NCI-H446 (cell line): ENCODE measurements at regions not wholly inside any gene's neighbourhood (a gene's known extent, or its start where the extent isn't known, plus 50 kb on each side); places are given as distances from the start of the nearest gene placed in this dataset.

Experiments used
- DNase-seq, 2 experiments: peaks; one replicate each; lab custom pipeline; 2025; lab: John Stamatoyannopoulos, UW

DNA sequence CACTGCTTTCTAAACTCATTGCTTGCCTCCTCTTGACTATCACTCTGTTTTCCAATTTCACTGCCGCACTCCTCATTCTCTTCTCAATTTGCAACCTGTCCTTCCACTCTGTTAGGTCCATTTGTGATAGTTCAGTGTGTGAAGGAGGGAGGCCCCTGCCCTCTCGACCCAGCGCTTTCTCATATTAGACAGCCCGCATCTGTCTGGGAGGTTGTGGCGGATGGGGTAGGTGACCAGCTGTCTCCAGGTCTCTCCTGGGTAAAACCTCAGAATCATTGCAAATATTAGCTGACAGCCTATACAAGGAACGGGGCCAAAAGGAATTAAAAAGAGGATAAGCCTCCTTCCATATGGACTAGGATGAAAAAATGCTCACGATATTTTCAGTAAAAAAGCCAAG is 358.3 kb downstream of the SHQ1 start:
- no peak for DNase-seq

DNA sequence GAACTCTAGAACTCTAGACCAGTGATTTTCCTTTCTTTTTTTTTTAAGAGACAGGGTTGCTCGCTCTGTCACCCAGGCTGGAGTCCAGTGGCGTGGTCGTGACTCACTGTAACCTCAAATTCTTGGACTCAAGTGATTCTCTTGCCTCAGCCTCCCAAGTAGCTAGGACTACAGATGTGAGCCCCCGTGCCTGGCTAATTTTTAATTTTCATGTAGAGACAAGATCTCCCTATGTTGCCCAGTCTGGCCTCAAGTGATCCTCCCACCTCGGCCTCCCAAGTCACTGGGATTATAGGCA is 359.6 kb downstream of the SHQ1 start:
- no peak for DNase-seq

GRCh38 chr3:72487946-72488737 is 360.1 kb downstream of the SHQ1 start:
- DNase-seq = no peak

DNA sequence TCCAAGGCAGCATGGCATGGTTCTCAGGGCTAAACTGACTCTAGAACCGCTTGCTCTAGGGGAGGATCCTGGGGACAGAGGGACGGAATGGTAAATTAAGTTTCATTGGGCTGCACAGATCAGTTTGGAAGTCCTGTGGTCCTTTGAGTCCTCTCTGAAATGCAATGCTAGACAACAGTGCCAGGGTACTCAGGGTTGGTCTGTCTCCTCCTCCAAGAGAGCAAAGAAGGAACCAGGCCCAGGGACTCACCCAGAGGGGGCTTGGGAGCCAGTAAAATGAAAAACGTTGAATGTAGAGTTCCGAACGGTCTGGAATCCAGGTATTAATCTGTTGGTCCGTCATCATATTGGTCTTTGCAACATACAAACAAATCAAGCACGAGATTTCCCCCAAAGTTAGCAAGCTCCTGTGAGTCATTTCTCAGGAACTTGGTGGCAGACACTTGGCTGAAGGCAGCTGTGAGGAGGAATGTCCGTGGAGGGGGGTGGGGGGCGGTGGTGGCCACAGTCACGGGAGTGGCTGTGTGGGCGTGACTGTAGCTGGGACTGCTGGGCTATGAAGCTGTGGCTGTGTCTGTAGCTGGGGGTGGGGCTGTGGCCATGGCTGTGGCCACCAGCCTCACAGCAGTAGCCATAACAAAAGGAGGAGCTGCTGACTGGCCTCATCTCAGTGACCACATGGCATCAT is 361.0 kb downstream of the SHQ1 start:
- no peak for DNase-seq

DNA sequence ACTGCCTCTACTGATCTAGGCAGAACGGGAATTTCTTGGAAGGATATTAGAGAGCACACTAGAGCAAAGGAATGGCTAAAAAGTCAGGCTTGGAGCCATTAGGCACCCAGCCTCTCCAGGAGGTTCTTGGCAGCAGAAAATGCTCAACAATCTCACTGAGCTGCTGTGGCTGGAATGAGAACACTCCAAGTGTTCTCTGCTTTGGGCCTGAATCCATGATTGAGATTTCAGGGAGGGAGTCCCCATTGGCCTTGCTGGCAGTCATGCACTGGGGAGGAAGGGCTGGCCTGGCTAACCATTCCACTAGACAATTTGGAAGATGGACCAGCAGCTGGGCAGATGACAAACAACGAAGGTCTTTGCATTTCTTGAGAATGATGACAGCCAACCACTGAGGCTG is 362.6 kb downstream of the SHQ1 start:
- DNase-seq = peak in 1 of 2 experiments; percentile 3

DNA sequence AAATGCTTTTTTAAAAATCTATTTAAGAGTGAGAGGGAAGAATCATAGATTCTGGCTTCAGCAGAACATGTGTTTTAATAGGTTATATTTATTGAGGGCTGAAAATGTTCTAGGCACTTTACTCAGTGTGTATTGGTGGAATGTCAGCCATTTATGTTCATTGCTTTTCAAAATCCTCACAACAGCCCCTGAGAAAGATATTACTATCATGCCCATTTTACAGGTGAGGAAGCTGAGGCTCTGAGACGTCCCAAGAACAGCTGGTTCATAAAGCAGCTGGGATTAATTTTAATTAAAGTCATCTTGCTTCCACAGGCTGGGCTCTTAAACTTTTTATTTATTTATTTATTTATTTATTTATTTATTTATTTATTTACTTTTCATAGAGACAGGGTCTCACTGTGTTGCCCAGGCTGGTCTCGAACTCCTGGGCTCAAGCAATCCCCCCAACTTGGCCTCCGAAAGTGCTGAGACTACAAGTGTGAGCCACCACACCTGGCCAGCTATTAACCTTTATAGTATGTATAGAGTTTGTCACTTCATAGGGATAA is 364.6 kb downstream of the SHQ1 start:
- DNase-seq = no peak

DNA sequence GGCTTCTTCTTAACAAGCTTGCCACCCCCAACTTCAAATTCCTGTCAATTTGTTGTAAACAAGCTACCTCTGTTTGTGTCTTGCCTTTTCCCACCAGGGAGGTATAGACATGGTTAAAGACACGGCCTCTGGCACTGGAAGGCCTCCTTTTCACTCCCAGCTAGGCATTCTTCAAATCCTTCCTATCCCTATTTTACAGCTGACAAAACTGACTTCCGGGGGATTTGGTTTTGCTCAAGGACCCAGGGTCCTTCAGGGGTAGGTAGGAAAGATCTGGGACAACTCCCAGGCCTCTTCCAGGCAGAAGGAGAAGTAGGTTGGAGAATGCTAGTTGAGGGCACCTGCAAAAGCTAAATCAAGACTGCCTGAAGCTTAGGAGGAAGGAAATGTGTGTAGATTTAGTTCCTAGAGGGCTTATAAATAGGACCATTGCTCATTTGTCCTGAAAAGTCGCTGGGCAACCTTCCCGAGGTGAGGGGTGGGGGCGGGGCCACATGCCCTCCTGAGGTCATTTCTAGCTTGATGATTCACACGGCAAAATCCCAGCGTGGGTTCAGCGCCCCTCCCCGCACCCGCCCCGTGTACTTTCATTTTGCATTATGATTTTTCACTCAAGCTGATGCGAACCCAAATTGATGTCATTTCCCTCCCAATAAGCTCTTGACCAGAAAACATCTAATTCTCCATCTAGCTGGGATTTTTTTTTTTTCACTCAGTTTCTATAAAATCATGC is 365.5 kb downstream of the SHQ1 start:
- DNase-seq = no peak

DNA sequence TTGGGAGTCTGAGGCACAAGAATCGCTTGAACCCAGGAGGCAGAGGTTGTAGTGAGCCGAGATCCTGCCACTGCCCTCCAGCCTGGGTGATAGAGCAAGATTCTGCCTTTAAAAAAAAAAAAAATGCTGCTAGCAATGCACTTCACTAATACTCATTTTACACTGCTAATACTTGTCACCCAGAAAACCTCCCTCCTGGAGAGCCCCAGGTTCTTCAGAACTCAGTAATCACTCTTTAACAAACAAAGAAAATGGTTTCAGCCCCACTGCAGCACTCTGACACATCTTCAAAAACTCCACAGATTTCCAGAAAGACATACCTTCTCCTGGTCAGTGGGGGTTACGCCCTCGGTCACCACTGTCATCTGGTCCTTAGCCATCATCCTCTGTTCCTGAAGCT is 366.7 kb downstream of the SHQ1 start:
- DNase-seq = no peak

DNA sequence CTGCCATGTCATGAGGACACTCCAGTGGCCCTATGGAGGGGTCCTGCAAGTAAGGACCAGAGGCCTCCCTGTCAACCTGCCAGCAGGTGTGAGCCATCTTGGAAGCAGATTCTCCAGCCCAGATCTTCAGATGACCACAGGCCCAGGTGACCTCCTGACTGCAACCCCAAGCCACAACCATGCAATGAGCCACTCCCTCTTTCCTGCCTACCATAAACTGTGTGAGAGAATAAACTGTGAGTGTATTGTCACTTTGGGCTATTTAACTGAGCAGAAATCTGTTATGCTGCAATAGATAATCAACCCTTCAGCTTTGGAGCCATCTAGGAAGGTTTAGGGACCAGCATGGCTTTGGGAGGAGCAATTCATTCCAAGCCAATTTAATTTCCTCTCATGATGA is 367.9 kb downstream of the SHQ1 start:
- DNase-seq = no peak

DNA sequence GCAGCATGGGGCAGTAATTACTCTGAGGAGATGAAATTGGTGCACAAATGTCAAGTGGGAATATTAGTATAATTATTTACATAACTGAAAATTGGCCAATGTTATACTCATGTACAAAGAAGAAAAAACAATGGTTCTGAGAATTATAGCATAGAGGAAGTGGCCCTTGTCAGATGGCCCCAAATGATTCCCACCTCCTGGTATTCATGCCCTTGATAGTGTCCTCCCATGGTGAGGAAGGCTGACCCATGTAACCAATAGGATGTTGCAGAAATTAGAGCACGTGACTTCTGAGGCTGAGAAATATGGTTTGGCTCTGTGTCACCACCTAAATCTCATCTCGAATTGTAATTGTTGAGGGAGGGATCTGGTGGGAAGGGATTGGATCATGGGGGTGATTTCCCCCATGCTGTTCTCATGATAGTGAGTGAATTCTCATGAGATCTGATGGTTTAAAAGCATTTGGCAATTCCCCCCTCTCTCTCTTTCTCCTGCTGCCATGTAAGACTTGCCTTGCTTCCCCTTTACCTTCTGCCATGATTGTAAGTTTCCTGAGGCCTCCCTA is 368.5 kb downstream of the SHQ1 start:
- no peak for DNase-seq

- DNase-seq = no peak
Observed at GRCh38 chr3:72476139-72476483, 372.1 kb downstream of the SHQ1 start.

- DNase-seq = no peak
Observed at GRCh38 chr3:72475258-72476138, 372.7 kb downstream of the SHQ1 start.

DNA sequence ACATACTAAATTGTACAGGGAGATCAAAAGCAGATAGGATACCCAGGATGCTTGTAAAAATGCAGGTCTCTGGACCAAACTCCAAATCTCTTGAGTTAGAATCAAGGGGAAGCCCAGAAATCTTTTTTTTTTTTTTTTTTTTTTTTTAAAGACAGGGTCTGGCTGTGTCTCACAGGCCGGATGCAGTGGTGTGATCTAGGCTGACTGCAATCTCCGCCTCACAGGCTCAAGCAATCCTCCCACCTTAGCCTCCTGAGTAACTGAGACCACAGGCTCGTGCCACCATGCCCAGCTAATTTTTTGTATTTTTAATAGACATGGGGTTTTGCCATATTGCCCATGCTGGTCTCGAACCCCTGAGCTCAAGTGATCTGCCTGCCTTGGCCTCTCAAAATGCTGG is 373.5 kb downstream of the SHQ1 start:
- DNase-seq = no peak

DNA sequence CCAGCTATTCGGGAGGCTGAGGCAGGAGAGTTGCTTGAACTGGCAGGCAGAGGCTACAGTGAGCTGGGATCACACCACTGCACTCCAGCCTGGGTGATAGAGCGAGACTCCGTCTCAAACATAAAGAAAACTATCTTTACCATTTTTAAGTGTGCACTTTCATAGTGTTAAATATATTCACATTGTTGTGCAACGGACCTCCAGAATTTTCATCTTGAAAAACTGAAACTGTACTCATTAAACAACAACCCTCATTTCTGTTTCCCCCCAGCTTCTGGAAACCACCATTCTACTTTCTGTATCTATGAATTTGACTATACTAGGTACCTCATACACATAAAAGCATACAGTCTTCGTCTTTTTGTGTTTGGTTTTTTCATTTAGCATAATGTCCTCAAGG is 375.1 kb downstream of the SHQ1 start:
- DNase-seq = no peak

- no peak for DNase-seq
Observed at GRCh38 chr3:72470904-72471417, 377.3 kb downstream of the SHQ1 start.

GRCh38 chr3:72465853-72466252 is 382.4 kb downstream of the SHQ1 start:
- no peak for DNase-seq

DNA sequence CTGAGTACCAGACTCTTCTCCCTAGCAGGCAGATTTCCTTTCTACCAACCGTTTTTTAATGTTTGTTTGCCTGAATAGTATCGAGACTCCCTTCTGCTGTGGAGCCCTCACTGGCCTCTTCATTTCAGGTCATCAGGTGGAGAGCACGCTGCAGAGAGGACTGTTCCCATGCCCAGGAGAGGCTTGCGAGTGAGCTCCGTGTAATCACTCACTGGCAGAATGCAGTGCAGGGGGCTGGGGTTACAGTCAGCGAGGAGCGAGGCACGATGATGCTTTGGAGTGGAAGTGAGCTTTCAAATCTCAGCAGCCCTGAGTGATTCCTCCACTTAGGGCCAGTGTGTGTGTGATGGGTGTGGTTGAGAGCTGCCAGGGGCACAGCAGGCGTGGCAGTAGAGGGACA is 385.2 kb downstream of the SHQ1 start:
- no peak for DNase-seq

GRCh38 chr3:72462595-72463011 is 385.6 kb downstream of the SHQ1 start:
- no peak for DNase-seq

GRCh38 chr3:72461787-72462186 is 386.5 kb downstream of the SHQ1 start:
- DNase-seq = no peak

DNA sequence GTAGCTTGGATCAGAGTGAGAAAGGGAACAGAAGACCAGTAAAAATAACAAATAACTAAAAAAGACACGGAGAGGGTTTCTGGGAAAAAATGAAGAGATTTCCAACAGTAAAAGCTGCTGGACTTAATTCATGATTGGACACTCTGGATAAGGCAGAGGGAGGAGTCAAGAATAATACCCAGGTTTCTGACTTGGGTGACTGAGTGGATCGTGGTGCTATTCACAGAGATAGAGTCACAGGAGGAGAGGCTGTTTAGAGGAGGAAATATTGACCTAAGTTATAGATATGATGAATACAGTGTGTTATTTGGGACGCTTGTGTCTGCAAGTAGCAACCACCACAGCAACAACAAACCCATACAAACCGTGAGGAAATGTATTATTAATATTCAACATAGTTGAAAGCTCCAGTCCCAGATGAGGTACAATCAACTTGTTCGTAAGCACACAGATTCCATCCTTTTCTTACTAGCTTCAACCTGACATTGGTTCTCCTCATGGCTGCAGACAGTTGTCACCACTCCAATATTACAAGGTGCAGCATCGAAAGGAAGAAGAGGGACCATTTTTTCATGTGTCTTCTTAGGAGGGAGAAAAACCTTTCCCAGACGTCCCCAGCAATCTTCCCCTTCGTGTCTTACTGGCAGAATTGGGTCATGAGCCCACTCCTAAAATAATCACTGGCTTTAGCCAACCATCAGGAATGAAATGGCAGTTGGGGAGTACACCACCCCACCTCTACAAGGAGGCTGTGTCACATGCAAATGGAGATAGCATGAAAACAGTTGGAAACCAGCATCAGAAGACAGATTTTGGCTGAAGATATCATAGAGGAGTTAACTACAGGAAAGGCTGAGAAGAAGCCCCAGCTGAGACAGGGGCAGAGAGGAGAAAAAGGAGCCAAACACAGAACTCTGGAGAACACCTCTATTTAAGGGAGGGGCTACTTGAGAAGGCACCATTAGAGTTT is 387.8 kb downstream of the SHQ1 start:
- DNase-seq = no peak
